ENCODE measurements at regions not wholly inside any gene's neighbourhood (a gene's known extent, or its start where the extent isn't known, plus 50 kb on each side); places are given as distances from the start of the nearest gene placed in this dataset.

- TF ChIP-seq EZH2phosphoT487 (IDR thresholded peaks at IDR 0.05; ENCODE audit: borderline replicate concordance, low read depth) (no peak), JUND (IDR thresholded peaks at IDR 0.05) (no peak), IRF3 (IDR thresholded peaks at IDR 0.05; ENCODE audit: low read depth, low read length) (no peak), ELF1 (IDR thresholded peaks at IDR 0.05) (no peak), RAD21 (IDR thresholded peaks at IDR 0.05; ENCODE audit: low read length) (no peak), MAX (IDR thresholded peaks at IDR 0.05; ENCODE audit: low read depth) (no peak), PBX3 (IDR thresholded peaks at IDR 0.05) (no peak), RFX5 (IDR thresholded peaks at IDR 0.05; ENCODE audit: low read length) (no peak), TAF1 (IDR thresholded peaks at IDR 0.05; ENCODE audit: borderline replicate concordance, low read depth, low read length) (no peak), MEF2A (IDR thresholded peaks at IDR 0.05; ENCODE audit: borderline replicate concordance, low read depth) (no peak), GABPA (IDR thresholded peaks at IDR 0.05; ENCODE audit: low read depth) (no peak), REST (IDR thresholded peaks at IDR 0.05; ENCODE audit: low read depth, low read length) (no peak), CHD2 (IDR thresholded peaks at IDR 0.05; ENCODE audit: low read length, partially characterized antibody) (no peak), FOXM1 (IDR thresholded peaks at IDR 0.05; ENCODE audit: low read depth) (no peak), SIN3A (IDR thresholded peaks at IDR 0.05; ENCODE audit: borderline replicate concordance, low read depth, low read length) (no peak), NFIC (IDR thresholded peaks at IDR 0.05; ENCODE audit: borderline replicate concordance) (no peak), ZBTB33 (IDR thresholded peaks at IDR 0.05; ENCODE audit: borderline replicate concordance, low read depth) (no peak), USF1 (IDR thresholded peaks at IDR 0.05; ENCODE audit: borderline replicate concordance, low read depth) (no peak), EP300 (IDR thresholded peaks at IDR 0.05; ENCODE audit: borderline replicate concordance in 1 of 2, low read depth in 1 of 2, low read length in 1 of 2) (no peak)
- Histone ChIP-seq H3K27ac (ENCODE audit: low read depth in 2 of 2, low read length in 1 of 2) (no peak overlapping the region), H3K79me2 (ENCODE audit: insufficient read depth) (no peaks in the 10 kb centered on the region), H3K4me1 (ENCODE audit: control insufficient read depth in 1 of 2, insufficient read depth in 2 of 2, low read depth in 1 of 2, low read length in 1 of 2) (no peaks in the 10 kb centered on the region), H3F3A (replicated peaks; ENCODE audit: insufficient read depth) (no peaks in the 10 kb centered on the region), H3K9me3 (no peaks in the 10 kb centered on the region), H3K4me2 (no peak overlapping the region), H3K9ac (no peak overlapping the region), H3K36me3 (replicated peaks in 1 of 2; ENCODE audit: control insufficient read depth in 1 of 2, insufficient read depth in 2 of 2, low read length in 1 of 2) (no peaks in the 10 kb centered on the region), H3K9me2 (no peaks in the 10 kb centered on the region), H3K4me3 (ENCODE audit: low read depth in 2 of 2, low read length in 1 of 2) (no peak overlapping the region), H4K20me1 (ENCODE audit: insufficient read depth) (no peaks in the 10 kb centered on the region), H2AFZ (ENCODE audit: low read depth) (no peak overlapping the region), H3K27me3 (ENCODE audit: insufficient read depth) (no peaks in the 10 kb centered on the region)
- 71% methylated on average over 14 of the region's 14 CpGs for WGBS (ENCODE audit: low lambda C conversion rate)
- CTCF ChIA-PET, result no interaction called here
- DNase-seq, result no peak
- POLR2A ChIA-PET, result no interaction called here
Observed at GRCh38 chr20:61125546-61126180, 126.4 kb upstream of the CDH4 start.

All from SK-N-SH (cell line).